Thoracic aorta (tissue), 2 donors: ENCODE measurements at regions not wholly inside any gene's neighbourhood (a gene's known extent, or its start where the extent isn't known, plus 50 kb on each side); places are given as distances from the start of the nearest gene placed in this dataset.

Experiments used
- ATAC-seq: fragments of 150-250 bp; one replicate; pipeline ENCODE4 v1.8.0; 2017; ENCODE audit warnings: low read depth; ENCODE audit not compliant: insufficient number of reproducible peaks, low FRiP score
- DNase-seq: peaks from one replicate; pipeline ENCODE4 v3.0.0-alpha.2; 2020; ENCODE audit warnings: low spot score
- H3K27ac ChIP-seq, 2 donors: fragments of 200-600 bp; sonication (generic); 1 replicate in 1 of 2; 2 replicates in 1 of 2; pipeline ENCODE4 v1.5.1; 2016; ENCODE audit warnings: mild to moderate bottlenecking in 2 of 2, moderate library complexity in 2 of 2
- H3K27me3 ChIP-seq: fragments of 200-600 bp; sonication (generic); replicated peaks from 2 replicates; pipeline ENCODE4 v1.6.0; 2016; ENCODE audit warnings: mild to moderate bottlenecking; ENCODE audit not compliant: insufficient read depth
- H3K36me3 ChIP-seq: fragments of 200-600 bp; sonication (generic); one replicate; pipeline ENCODE4 v1.5.1; 2016
- H3K4me1 ChIP-seq, 2 donors: fragments of 200-600 bp; sonication (generic); 1 replicate in 1 of 2; 2 replicates in 1 of 2; pipeline versions ENCODE4 v1.5.1 to v1.6.0; 2016; ENCODE audit warnings: low read depth in 2 of 2, mild to moderate bottlenecking in 1 of 2; ENCODE audit not compliant: control insufficient read depth in 1 of 2
- H3K4me3 ChIP-seq: fragments of 200-600 bp; sonication (generic); 2 replicates; pipeline ENCODE4 v1.5.1; 2016; ENCODE audit warnings: mild to moderate bottlenecking
- H3K9me3 ChIP-seq: fragments of 200-600 bp; sonication (generic); 2 replicates; pipeline ENCODE4 v1.5.1; 2016
- CTCF ChIP-seq: fragments of 200-600 bp; sonication (generic); IDR thresholded peaks from one replicate; pipeline ENCODE4 v1.5.1; 2019; ENCODE audit warnings: antibody characterized with exemption

GRCh38 chr4:123158576-123158975 is 236.2 kb upstream of the NUDT6 start:
- no peak for TF ChIP-seq CTCF
- Histone ChIP-seq H3K27ac (no peak overlapping the region), H3K36me3 (no peaks in the 10 kb centered on the region), H3K27me3 (no peaks in the 10 kb centered on the region), H3K4me3 (no peak overlapping the region), H3K9me3 (no peaks in the 10 kb centered on the region), H3K4me1 (no peaks in the 10 kb centered on the region)
- ATAC-seq = no peak
- DNase-seq = no peak

- no peak for TF ChIP-seq CTCF
- no peak overlapping the region for H3K27ac ChIP-seq
- DNase-seq = no peak
- no peaks in the 10 kb centered on the region for H3K9me3 ChIP-seq
- H3K4me3 ChIP-seq = no peak overlapping the region
- H3K36me3 ChIP-seq = no peaks in the 10 kb centered on the region
- no peak for ATAC-seq
- no peaks in the 10 kb centered on the region for H3K27me3 ChIP-seq
- no peaks in the 10 kb centered on the region for H3K4me1 ChIP-seq
These were observed 237.1 kb upstream of the NUDT6 start for GRCh38 chr4:123159479-123159878.

- Histone ChIP-seq H3K27me3 (no peaks in the 10 kb centered on the region), H3K36me3 (no peaks in the 10 kb centered on the region), H3K9me3 (no peaks in the 10 kb centered on the region), H3K4me3 (no peak overlapping the region), H3K27ac (no peak overlapping the region), H3K4me1 (no peaks in the 10 kb centered on the region)
- no peak for DNase-seq
- ATAC-seq = no peak
- no peak for TF ChIP-seq CTCF
These were observed 233.7 kb upstream of the SPRY1 start for GRCh38 chr4:123162859-123163258.

- no peaks in the 10 kb centered on the region for H3K36me3 ChIP-seq
- no peak for TF ChIP-seq CTCF
- no peak overlapping the region for H3K27ac ChIP-seq
- no peaks in the 10 kb centered on the region for H3K4me1 ChIP-seq
- DNase-seq (no peak), ATAC-seq (no peak)
- H3K4me3 ChIP-seq = no peak overlapping the region
- no peaks in the 10 kb centered on the region for H3K9me3 ChIP-seq
- H3K27me3 ChIP-seq = no peaks in the 10 kb centered on the region
These were observed 233.1 kb upstream of the SPRY1 start for GRCh38 chr4:123163501-123163900.

- no peak for TF ChIP-seq CTCF
- Histone ChIP-seq H3K4me1 (no peaks in the 10 kb centered on the region), H3K9me3 (no peaks in the 10 kb centered on the region), H3K27ac (no peak overlapping the region), H3K27me3 (no peaks in the 10 kb centered on the region), H3K4me3 (no peak overlapping the region), H3K36me3 (no peaks in the 10 kb centered on the region)
- ATAC-seq (no peak), DNase-seq (no peak)
These were observed 230.6 kb upstream of the SPRY1 start for GRCh38 chr4:123166023-123166422.
